Neural progenitor cell (in vitro differentiated cells): ENCODE measurements at regions not wholly inside any gene's neighbourhood (a gene's known extent, or its start where the extent isn't known, plus 50 kb on each side); places are given as distances from the start of the nearest gene placed in this dataset.

Experiments used
- CTCF ChIP-seq: fragments of 200-600 bp; sonication (generic); IDR thresholded peaks from 2 replicates; pipeline ENCODE4 v1.5.1; 2017; ENCODE audit warnings: antibody characterized with exemption, mild to moderate bottlenecking
- EZH2phosphoT487 ChIP-seq: fragments of 200-600 bp; sonication (generic); IDR thresholded peaks from 2 replicates; pipeline ENCODE4 v1.6.1; 2017; ENCODE audit warnings: antibody characterized with exemption

- TF ChIP-seq CTCF = no peak
- no peak for TF ChIP-seq EZH2phosphoT487
Measured at GRCh38 chr6:170092826-170093225, 198.1 kb downstream of the DLL1 start.
